Stomach (tissue), 8 donors: ENCODE measurements at regions not wholly inside any gene's neighbourhood (a gene's known extent, or its start where the extent isn't known, plus 50 kb on each side); places are given as distances from the start of the nearest gene placed in this dataset.
A peak's percentile ranks its signal among the peaks of the same experiment; 100 is the strongest.

Source experiments
- DNase-seq, 2 donors: peaks; one replicate each; pipeline versions ENCODE4 v3.0.0 to v3.0.0-alpha.2; 2013 to 2019
- H3K27ac ChIP-seq, 5 donors: fragments of 200-600 bp in 4 of 5; sonication (generic) in 4 of 5; one replicate each; pipeline ENCODE4 v1.5.1; 2013 to 2019; ENCODE audit warnings: mild to moderate bottlenecking in 1 of 5, moderate library complexity in 1 of 5
- H3K27me3 ChIP-seq, 3 donors: fragments of 200-600 bp; sonication (generic); one replicate each; pipeline ENCODE4 v1.5.1; 2017 to 2019; ENCODE audit warnings: mixed run types in 1 of 3
- H3K36me3 ChIP-seq, 4 donors: fragments of 200-600 bp; sonication (generic); 1 replicate in 3 of 4; 2 replicates in 1 of 4; pipeline ENCODE4 v1.5.1; 2016 to 2019
- H3K4me1 ChIP-seq, 4 donors: fragments of 200-600 bp; sonication (generic); one replicate each; pipeline ENCODE4 v1.5.1; 2016 to 2019
- H3K4me3 ChIP-seq, 4 donors: fragments of 200-600 bp; sonication (generic) in 3 of 4; one replicate each; pipeline ENCODE4 v1.5.1; 2016 to 2019; ENCODE audit warnings: mild to moderate bottlenecking in 1 of 4
- H3K9me3 ChIP-seq, 4 donors: fragments of 200-600 bp; sonication (generic); one replicate each; pipeline ENCODE4 v1.5.1; 2016 to 2019
- CTCF ChIP-seq, 7 experiments: fragments of 450-650 bp in 4 of 7; fragments of 200-600 bp in 3 of 7; sonication (generic) in 3 of 7; IDR thresholded peaks; one replicate each; pipeline ENCODE4 v1.5.1; 2016 to 2019; ENCODE audit warnings: antibody characterized with exemption in 7 of 7, control low read depth in 2 of 7, mild to moderate bottlenecking in 1 of 7
- EP300 ChIP-seq: sonication (generic); formaldehyde crosslinking; IDR thresholded peaks from one replicate; pipeline ENCODE4 v1.6.1; 2017; ENCODE audit warnings: antibody characterized with exemption
- POLR2A ChIP-seq, 4 donors: fragments of 450-650 bp; IDR thresholded peaks; one replicate each; pipeline ENCODE4 v1.6.1; 2016; ENCODE audit warnings: antibody characterized with exemption in 4 of 4, control low read depth in 2 of 4, mild to moderate bottlenecking in 1 of 4, moderate library complexity in 1 of 4
- POLR2AphosphoS5 ChIP-seq, 3 donors: sonication (generic); formaldehyde crosslinking; IDR thresholded peaks; one replicate each; pipeline ENCODE4 v1.6.1; 2016; ENCODE audit warnings: antibody characterized with exemption in 3 of 3
- WGBS, 5 donors: extraction: QIAGEN DNeasy Blood & Tissue Kit in 3 of 5; methylation state at CpG; one replicate each; pipeline versions ENCODE4 v1.1.5 to v1.1.7; 2013 to 2018; 5-methylcytosine and 5-hydroxymethylcytosine counted together
- intact Hi-C: fragments of 100-400 bp; cut with DNase I; formaldehyde crosslinking; loops from one replicate; pipeline ENCODE4 v1.15.1; 2023; ENCODE audit warnings: low total_unique reads
- donor health status: healthy with polysubstance abuse.
- donor health status: Bipolar disorder and iron deficiency.
- donor health status: healthy.

- Histone ChIP-seq H3K27me3 (no peaks in the 10 kb centered on the region), H3K27ac (no peak overlapping the region), H3K36me3 (no peaks in the 10 kb centered on the region), H3K4me3 (no peak overlapping the region), H3K9me3 (no peaks in the 10 kb centered on the region), H3K4me1 (peaks cover 12 to 24% (median 16%) of the 10 kb centered on the region in 4 donors)
- no peak for TF ChIP-seq POLR2AphosphoS5 (IDR thresholded peaks at IDR 0.05)
- TF ChIP-seq EP300: no peak
- TF ChIP-seq POLR2A (IDR thresholded peaks at IDR 0.05): no peak
- TF ChIP-seq CTCF (IDR thresholded peaks at IDR 0.05): no peak
- WGBS, 5 donors: 52 to 68% (median 60%) methylated on average over 2 of the region's 2 CpGs
- DNase-seq: no peak
- intact Hi-C loops: no loop called here
Measured at GRCh38 chr15:39360452-39360851, 220.4 kb upstream of the THBS1 start.

GRCh38 chr15:39361497-39361896, 219.4 kb upstream of the THBS1 start:
- Histone ChIP-seq H3K9me3 (no peaks in the 10 kb centered on the region), H3K27me3 (no peaks in the 10 kb centered on the region), H3K27ac (no peak overlapping the region), H3K4me1 (peaks cover 12 to 24% (median 16%) of the 10 kb centered on the region in 4 donors), H3K36me3 (no peaks in the 10 kb centered on the region), H3K4me3 (no peak overlapping the region)
- 90 to 98% (median 97%) methylated on average over 3 of the region's 3 CpGs for WGBS, 5 donors
- DNase-seq: no peak
- intact Hi-C loops: no loop called here
- TF ChIP-seq POLR2A (IDR thresholded peaks at IDR 0.05) (no peak), CTCF (IDR thresholded peaks at IDR 0.05) (no peak), POLR2AphosphoS5 (IDR thresholded peaks at IDR 0.05) (no peak), EP300 (no peak)

GRCh38 chr15:39362821-39363561, 217.9 kb upstream of the THBS1 start:
- Histone ChIP-seq H3K4me3 (no peak overlapping the region), H3K4me1 (peaks cover 6 to 17% (median 10%) of the 10 kb centered on the region in 4 donors), H3K27ac (no peak overlapping the region), H3K36me3 (no peaks in the 10 kb centered on the region), H3K27me3 (no peaks in the 10 kb centered on the region), H3K9me3 (no peaks in the 10 kb centered on the region)
- 88 to 92% (median 91%) methylated on average over 8 of the region's 8 CpGs for WGBS, 5 donors
- intact Hi-C loops: no loop called here
- TF ChIP-seq EP300: no peak
- no peak for TF ChIP-seq POLR2AphosphoS5 (IDR thresholded peaks at IDR 0.05)
- no peak for TF ChIP-seq POLR2A (IDR thresholded peaks at IDR 0.05)
- TF ChIP-seq CTCF (IDR thresholded peaks at IDR 0.05): no peak
- peak in 1 of 2 donors; percentile 50 for DNase-seq

- Histone ChIP-seq H3K9me3 (no peaks in the 10 kb centered on the region), H3K4me1 (peaks cover 0 to 7% (median 1%) of the 10 kb centered on the region in 4 donors), H3K4me3 (no peak overlapping the region), H3K27me3 (no peaks in the 10 kb centered on the region), H3K36me3 (no peaks in the 10 kb centered on the region), H3K27ac (no peak overlapping the region)
- no peak for DNase-seq
- TF ChIP-seq POLR2AphosphoS5 (IDR thresholded peaks at IDR 0.05) (no peak), POLR2A (IDR thresholded peaks at IDR 0.05) (no peak), EP300 (no peak), CTCF (IDR thresholded peaks at IDR 0.05) (no peak)
- intact Hi-C loops: no loop called here
- 69 to 77% (median 71%) methylated on average over 5 of the region's 5 CpGs for WGBS, 5 donors
Measured at GRCh38 chr15:39363761-39364586, 216.9 kb upstream of the THBS1 start.
